HG03159 (cell line): ENCODE measurements at regions not wholly inside any gene's neighbourhood (a gene's known extent, or its start where the extent isn't known, plus 50 kb on each side); places are given as distances from the start of the nearest gene placed in this dataset.
"Not testable (repeated sequence)": the region's sequence is repeated elsewhere in the genome, so short reads cannot be mapped to it uniquely, and the experiment has no call there.

Source experiments
- ATAC-seq: cut with Tn5 transposase; IDR thresholded peaks from one replicate; pipeline ENCODE4 v1.9.1; 2021; ENCODE audit warnings: mild to moderate bottlenecking, moderate library complexity; ENCODE audit not compliant: unreplicated experiment

DNA sequence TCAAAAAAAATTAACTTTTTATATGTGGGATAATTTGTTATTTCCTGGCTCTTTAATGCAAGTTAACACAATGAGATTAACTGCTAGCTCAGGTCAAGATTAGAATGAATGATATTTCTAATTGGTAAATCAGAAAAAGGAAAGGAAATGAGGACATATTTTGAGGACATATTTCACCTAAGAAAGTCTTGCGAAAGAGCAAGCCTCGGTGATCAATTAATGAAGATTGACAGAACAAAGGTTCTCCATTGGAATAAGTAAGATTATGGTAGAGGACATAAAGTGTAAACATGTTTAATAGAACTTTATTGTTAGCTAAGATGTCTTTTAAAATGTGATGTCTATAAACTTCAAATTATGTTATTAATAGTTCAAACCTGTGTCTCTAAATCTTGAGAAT, 1617.8 kb downstream of the KCNT2 start:
- ATAC-seq, result no peak

DNA sequence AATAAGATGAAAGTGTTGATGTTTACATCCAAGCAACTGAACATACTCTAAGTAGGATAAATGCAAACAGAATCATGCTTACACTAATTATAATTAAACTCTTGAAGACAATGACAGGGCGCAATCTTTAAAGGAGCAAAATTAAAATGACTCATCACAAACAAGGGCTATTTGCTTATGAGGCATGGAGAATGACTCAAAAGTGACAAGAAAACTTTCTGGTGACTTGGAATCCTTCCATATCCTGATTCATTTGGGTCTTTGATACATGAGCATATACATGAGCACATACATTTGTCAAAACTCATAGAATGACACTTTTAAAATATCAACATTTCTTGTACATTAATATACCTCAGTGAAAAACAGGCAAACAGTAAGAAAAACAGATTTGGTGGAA, 1632.3 kb downstream of the KCNT2 start:
- no peak for ATAC-seq

DNA sequence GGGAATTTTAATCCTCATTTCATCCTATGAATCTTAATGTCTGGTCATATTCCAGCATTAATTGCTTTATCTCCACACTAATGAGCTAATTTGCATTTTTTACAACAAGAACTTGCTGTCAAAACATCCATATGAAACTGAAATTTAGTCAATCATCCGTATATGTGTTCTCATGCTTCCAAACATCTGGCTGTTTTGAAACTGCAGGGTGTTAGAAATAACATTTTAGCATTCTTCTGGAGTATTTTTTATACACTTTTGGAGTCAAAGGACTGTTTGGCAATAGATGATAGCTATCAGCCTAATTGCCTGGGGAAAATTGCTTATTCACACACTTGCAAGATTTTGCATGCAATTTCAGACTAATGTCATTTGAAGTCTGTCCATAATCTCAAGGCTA, 1639.3 kb downstream of the KCNT2 start:
- no peak for ATAC-seq

DNA sequence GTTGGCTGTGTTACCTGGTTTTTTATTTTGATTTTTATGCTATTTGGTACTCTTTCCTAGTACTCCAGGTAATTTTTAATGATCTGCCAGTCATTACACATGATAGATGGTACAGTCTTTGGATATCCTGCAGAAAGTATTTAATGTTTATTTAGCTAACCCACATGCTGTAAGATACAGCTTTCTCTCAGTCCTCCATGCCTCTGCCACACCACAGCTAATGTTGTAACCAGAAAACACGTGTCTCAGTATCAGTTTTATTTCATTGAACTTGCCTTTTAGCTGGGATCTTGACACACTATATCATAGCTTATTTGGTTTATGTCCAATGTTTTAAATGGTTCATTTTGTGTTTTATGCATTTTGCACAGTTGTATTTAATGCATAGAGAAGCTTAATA, 1648.4 kb downstream of the KCNT2 start:
- ATAC-seq, result no peak

DNA sequence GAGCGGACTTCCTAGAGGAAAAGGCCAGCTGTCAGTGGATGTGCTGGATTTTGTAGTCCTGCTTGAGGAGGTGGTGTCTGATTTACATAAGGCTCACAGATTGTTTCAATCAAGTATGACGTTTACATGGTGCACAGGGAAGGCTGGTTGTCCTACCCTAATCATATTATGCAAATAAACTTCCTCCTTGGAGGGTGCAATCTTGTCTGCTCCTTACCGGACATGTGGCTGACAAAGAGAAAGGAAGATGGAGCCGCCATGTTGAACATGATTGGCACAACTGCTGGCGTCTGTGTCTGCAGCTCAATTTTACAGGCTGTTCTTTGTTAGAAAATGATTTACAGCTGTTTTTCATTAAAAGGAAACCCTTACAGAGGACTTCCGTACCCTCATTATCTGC, 1656.1 kb downstream of the KCNT2 start:
- no peak for ATAC-seq

DNA sequence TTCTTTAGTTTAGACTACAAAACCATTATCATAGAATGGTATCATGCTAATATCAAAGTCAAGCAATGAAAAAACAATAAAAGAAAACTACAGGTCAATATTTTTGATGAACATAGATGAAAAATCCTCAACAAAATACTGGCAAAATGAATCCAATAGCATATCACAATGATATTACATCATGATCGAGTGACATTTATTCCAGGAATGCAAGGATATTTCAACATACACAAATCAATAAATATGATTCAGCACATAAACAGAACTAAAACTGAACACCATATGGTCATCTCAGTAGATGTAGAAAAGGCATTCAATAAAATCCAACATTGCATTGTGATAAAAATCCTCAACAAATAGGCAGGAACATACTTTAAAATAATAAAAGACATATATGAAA, 1657.7 kb downstream of the KCNT2 start:
- no peak for ATAC-seq

DNA sequence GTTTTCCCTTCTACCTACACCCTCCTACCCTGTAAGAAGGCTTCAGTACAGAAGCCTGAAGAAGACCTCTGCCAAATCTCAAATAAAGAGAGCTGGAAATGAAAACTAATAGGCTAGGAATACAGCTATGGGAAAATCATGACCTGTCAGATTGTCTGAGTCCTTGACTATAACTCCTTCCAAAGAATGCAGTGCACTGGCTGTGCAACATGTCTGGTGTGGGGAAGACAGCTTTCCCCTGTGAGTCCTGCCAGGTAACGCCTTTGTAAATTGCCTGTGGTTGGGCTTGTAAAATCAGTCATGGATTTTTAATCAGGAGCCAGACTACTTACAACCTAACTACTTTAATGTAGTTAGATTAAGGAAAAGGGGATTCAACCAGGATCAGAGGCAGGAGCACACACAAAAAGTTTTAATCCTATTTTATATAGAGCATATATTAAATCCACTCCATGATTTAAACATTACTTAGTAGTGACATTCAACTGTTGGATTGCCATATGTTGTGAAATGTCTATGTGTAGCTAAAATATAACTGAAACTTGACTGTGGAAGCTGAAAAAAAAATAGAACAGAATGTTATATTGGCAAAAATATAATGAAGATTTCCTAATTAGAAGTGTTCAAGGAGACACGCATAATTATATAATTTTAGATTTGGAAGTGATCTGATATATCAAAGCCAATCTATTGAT, 1667.8 kb downstream of the KCNT2 start:
- ATAC-seq, result no peak

DNA sequence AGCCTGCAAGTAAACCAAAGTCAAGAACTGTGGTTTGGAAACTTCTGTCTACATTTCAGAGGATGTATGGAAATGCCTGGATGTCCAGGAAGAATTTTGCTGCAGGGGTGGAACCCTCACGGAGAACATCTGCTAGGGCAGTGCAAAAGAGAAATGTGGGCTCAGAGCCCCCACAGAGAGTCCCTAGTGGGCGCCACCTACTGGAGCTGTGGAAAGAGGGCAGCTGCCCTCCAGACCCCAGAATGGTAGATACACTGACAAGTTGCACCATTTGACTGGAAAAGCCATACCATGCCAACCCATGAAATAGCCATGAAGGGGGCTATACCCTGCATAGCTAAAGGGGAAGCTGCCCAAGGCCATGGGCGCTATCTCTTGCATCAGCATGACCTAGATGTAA, 1672.4 kb downstream of the KCNT2 start:
- ATAC-seq, result no peak

DNA sequence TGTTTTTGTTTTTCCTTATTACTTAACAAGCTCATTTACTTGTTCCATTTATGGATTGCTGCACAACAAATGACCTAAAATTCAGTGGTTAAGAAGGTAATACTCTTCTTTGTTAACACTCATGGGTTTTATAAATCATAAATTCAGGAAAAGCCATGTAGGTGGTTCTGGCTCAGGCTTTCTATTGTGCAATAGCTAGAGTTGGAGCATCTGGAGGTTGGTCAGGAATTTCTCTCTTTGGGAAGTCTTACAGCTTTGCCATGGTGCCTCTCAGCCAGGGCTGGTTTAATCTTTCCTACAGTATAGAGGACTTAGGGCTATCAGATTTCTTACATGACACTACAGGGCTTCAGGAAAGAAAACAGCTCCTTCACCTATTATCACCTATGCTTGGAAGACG, 1677.1 kb downstream of the KCNT2 start:
- ATAC-seq, result no peak

DNA sequence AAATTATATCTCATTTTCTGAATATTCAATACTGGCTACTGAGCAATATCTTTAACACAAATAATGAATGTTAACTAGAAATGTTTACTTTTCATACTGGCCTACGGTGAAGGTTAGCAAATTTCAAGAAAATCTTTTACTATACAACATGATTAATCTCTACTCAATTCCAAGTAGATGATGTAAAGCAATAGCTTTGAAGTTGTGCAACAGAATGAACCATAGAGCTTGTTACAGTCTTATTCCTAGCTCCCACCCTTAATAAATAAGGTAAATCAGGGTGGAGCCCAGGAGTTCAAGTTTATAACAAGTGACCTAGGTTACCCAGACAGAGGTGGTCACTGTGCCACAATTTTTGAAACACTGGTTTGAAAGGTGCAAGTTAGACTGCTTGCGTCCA, 1678.1 kb downstream of the KCNT2 start:
- no peak for ATAC-seq

DNA sequence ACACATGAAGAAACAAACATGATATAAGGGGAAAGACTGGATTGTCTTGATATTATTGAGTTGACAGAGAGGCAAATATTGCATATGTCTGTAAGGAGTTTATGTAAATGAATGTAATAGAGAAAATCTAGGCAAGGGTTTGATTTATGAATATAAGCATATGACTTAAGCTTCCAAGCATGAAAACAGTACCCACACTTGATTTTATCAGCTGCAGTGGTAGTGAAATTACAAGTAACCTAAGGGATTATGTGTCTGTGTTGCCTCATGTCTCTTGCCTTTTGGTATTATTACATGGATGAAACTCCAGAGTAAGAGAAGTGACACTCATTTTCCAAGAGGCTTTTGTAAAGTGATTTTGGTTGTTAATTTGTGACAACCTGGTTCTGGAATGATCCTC, 1678.9 kb downstream of the KCNT2 start:
- ATAC-seq, result no peak

DNA sequence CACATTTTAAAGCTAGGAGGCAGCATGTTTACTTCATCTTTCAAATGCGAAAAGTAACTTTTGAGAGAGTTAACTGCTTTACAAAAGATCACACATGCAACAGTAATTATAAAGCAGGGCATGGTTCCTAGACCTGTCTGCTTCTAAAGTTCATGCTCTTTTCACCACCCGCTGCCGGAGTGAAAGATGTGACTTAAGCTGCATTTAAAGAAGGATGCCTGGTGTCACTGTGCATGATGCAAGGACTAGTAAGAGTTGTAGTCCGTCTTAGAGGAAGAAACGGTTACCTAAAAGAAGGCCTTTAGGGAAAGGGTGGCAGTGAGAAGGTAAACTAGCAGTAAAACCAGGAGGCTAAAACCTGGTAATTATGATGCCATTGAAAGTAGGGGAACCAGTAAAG, 1689.1 kb downstream of the KCNT2 start:
- ATAC-seq, result no peak

DNA sequence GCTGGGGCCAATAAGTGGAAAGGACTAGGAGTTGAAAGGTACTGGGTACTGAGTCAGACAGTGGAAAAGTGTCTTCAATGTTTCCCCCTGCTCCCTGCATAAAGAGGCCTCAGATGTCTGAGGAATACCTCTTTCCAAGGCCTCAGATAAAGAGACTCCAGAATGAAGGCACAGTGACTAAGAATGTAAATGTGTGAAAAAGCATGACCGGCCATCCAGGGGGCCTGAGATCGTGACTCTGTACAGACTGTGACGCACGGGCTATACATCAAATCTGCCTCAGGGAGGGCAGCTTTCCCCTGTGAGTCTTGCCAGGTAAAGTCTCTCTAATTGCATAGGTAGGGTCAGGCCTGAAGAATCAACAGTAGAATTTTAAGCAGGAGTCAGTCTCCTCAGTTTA, 1690.5 kb downstream of the KCNT2 start:
- ATAC-seq, result no peak

DNA sequence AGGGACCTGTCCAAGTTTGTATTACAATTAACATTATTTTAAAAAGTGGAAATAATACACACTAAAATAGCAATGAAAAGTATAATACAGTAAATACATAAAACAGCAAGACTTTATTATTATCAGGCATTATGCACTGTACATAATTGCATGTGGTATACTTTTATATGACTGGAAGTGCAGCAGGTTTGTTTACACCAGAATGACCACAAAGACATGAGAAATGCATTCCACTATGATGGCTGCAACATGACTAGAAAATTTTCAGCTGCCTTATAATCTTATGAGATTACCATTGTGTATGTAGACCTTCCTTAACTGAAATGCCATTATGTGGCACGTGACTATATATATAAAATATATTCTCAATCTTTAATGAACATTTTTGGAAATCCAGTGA, 1699.6 kb downstream of the KCNT2 start:
- ATAC-seq, result no peak

DNA sequence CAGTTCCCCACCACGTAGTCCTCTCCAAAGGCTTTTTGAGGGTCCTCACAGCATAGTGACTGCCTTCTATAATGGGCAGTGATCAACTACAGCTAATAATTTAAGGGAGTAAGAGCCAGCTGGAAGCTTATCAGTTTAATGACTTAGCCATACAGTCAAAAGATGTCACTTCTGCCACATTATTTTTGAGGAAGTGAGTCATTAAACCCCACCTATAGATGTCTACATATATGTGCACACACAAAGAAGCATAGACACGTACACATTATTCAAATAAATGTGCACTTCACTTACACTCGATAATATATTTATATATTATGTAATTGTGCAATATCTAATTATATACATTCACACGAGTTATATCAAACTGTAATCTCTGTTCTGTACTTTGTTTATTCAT, 1704.7 kb downstream of the KCNT2 start:
- no peak for ATAC-seq

DNA sequence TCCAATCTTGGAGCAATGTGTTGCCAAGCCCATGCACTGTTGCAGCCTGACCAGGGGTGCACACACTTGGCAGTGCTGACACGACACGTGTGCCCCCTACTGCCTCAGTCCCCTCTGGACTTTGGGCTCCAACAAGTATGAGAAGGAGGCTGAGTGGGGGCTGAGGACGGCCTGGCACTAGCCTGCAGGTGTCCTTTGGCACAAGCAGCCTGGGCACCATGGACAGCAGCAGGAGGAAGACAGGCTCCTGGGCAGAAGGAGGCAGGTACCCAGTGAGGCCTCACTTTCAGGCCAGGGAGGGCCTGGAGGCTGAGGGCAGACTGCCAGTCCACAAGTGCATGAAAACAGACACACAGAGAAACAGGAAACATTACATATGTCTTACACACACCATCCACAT, 1702.9 kb upstream of the B3GALT2 start:
- no peak for ATAC-seq

DNA sequence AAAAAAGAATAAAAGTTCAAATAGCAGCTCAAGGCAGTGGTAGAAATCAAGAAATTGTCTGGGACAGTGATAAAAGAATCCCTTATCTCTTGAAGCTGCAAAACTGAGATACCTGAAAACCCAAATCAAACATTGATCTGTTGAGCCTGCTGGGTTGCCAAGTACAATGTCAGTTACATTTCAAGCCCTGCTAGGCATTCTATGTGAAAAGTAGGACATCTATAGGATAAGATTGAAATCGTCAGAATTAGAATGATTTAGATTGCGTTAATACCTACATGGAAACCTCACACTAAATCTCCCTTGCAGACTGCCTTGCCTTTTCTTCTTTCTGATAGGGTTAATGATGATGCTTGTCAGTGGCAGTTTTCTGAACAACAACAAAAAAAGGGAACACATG, 1684.4 kb upstream of the B3GALT2 start:
- no peak for ATAC-seq

DNA sequence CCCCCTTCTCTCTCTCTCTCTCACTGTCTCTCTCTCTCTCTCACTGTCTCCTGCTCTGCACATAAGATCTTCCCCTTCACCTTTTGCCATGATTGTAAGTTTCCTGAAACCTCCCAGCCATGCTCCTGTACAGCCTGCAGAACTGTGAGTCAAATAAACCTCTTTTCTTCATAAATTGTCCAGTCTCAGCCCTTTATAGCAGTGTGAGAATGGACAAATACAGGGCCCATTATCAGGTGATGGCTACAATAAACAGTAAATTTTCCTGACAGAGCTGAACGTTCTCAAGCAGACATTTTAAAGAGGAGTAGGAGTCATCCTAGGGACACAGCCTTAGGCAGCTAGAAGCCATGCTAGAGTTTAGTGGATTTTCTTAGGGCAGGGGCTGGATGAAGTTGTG, 1679.7 kb upstream of the B3GALT2 start:
- no peak for ATAC-seq

DNA sequence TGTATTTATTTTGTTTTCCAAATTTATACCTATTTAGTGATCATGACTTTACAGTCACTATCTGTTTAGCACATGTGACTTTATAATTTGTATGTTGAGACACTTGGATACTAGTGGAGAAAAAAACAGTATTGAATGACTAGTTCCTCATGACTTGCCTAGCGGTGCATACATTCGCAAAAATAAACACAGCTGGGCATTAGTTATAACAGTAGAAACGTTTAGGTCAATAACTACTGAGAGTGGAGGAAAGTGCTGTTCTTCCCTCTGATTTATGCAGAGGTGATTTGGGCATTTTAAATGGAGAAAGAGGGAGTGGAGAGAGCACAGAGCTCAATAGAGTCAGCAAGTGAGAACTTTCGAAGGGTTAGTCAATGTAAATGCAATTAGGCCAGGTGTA, 1679.0 kb upstream of the B3GALT2 start:
- no peak for ATAC-seq

DNA sequence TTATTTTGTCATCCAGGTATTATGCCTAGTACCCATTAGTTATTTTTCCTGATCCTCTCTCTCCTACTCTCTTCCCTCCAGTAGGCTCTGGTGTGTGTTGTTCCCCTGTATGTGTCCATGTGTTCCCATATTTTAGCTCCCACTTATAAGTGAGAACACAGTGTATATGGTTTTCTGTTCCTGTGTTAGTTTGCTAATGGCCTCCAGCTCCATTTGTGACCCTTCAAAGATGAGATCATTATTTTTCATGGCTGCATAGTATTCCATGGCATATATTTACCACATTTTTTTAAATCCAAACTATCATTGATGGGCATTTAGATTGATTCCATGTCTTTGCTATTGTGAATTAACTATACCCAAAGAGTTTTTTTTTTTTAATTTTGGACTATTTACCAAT, 1675.7 kb upstream of the B3GALT2 start:
- no peak for ATAC-seq

DNA sequence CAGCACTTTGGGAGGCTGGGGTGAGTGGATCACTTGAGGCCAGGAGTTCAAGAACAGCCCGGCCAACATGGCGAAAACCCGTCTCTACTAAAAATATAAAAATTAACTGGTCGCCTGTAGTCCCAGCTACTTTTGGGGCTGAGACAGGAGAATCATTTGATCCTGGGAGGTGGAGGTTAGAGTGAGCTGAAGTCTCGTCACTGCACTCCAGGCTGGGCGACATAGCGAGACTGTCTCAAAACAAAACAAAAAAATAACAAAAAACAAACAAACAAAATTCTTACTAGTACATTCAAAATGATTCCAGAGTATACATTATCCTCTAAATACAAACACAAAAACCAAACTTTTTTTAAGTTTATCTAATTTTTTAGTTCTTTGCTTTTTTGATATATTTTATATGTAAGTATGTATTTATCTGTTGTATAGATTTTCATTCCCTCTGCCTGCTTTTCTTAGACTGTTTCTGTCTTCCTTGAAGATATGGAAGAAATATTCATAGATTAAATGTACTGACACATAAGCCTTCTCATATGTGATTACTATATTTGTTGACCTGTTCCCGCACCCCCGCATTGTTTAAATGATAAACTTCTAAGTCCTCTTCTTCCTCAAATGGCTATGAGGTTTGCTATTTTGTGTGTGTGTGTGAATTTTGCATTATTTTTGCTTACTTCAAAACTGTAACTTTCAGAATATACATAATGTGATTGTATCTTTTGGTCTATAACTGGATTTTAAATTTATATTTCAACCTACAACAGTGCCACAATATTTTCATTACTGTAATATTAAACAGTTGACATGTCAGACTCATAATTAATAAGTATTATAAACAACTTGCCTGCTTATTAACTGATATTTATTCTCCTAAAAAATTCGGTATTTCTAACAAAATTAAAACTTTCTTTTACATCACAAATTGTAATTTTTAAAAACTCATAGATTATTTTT, 1674.1 kb upstream of the B3GALT2 start:
- no peak for ATAC-seq

DNA sequence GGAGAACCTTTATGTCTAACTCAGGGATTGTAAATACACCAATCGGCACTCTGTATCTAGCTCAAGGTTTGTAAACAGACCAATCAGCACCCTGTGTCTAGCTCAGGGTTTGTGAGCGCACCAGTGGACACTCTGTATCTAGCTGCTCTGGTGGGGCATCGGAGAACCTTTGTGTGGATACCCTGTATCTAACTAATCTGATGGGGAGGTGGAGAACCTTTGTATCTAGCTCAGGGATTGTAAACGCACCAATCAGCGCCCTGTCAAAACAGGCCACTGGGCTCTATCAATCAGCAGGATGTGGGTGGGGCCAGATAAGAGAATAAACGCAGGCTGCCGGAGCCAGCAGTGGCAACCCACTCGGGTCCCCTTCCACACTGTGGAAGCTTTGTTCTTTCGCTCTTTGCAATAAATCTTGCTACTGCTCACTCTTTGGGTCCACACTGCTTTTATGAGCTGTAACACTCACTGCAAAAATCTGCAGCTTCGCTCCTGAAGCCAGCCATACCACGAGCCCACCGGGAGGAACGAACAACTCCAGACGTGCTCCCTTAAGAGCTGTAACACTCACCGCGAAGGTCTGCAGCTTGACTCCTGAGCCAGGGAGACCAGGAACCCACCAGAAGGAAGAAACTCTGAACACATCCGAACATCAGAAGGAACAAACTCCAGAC, 1673.2 kb upstream of the B3GALT2 start:
- not testable (repeated sequence) for ATAC-seq
